Activated naive CD4-positive, alpha-beta T cell treated with anti-CD3 and anti-CD28 coated beads, Interleukin-2, amount 10 ng/mL, durations not matched to agents 7 days and 5 days (primary cell): ENCODE measurements at regions not wholly inside any gene's neighbourhood (a gene's known extent, or its start where the extent isn't known, plus 50 kb on each side); places are given as distances from the start of the nearest gene placed in this dataset.
"Not testable (repeated sequence)": the region's sequence is repeated elsewhere in the genome, so short reads cannot be mapped to it uniquely, and the experiment has no call there.

ENCODE experiments used
- CTCF ChIA-PET: fragments of 350-600 bp; sonication (Branson Sonifier 250); formaldehyde crosslinking; loops from one replicate; lab custom pipeline; 2021; ENCODE audit warnings: antibody characterized with exemption; lab: Charles Lee
- DNase-seq: peaks from one replicate; pipeline ENCODE4 v3.0.0-alpha.2; 2020
- H3K27ac Mint-ChIP-seq: one replicate; pipeline ENCODE4 v1.8.0; 2021; ENCODE audit warnings: mild to moderate bottlenecking, moderate library complexity, mixed read lengths
- H3K27me3 Mint-ChIP-seq: one replicate; pipeline ENCODE4 v1.8.0; 2021; ENCODE audit warnings: mild to moderate bottlenecking, mixed read lengths
- H3K36me3 Mint-ChIP-seq: one replicate; pipeline ENCODE4 v1.8.0; 2021; ENCODE audit warnings: mixed read lengths
- H3K4me1 Mint-ChIP-seq: one replicate; pipeline ENCODE4 v1.8.0; 2021; ENCODE audit warnings: mixed read lengths
- H3K4me3 Mint-ChIP-seq: one replicate; pipeline ENCODE4 v1.8.0; 2021; ENCODE audit warnings: mild to moderate bottlenecking, moderate library complexity, mixed read lengths
- H3K9me3 Mint-ChIP-seq: one replicate; pipeline ENCODE4 v1.8.0; 2021; ENCODE audit warnings: mixed read lengths

DNA sequence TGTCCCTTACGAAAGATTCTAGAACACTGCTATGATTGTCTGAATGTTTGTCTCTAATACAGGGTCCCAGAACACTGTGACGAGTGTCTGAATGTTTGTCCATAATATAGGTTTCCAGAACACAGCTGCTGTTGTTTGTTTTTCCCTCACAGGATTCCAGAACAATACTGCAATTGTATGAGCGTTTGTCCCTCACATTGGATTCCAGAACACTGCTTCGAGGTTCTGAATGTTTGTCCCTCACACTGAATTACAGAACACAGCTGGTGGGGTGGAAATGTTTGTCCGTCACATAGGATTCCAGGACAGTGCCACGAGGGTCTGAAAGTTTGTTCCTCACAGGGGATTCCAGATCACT is 199.0 kb downstream of the FOXD4L6 start:
- peaks cover 62% of the 10 kb centered on the region for H3K9me3 Mint-ChIP-seq
- H3K27ac Mint-ChIP-seq, DNase-seq, H3K36me3 Mint-ChIP-seq, H3K27me3 Mint-ChIP-seq, H3K4me1 Mint-ChIP-seq, H3K4me3 Mint-ChIP-seq, CTCF ChIA-PET: not testable (repeated sequence)

DNA sequence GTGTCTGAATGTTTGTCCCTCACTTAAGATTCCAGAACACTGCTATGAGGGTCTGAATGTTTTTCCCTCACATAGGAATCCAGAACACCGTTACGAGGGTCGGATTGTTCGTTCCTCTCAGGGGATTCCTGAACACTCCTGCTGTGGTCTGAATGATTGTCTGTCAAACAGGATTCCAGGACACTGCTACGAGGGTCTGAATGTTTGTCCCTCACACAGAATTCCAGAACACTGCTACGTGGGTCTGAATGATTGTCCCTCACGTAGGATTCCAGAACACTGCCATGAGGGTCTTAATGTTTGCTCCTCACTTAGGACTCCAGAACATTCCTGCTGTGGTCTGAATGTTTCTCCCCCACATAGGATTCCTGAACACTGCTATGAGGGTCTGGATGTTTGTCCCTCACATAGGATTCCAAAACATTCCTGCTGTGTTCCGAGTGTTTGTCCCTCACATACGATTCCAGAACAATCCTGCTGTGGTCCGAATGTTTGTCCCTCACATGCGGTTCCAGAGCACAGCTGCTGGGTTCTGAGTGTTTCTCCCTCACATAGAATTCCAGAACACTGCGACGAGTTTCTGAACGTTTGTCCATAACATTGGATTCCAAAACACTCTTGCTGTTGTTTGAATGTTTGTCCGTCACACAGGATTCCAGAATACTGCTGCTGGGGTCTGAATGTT is 199.5 kb downstream of the FOXD4L6 start:
- no peak for DNase-seq
- Mint-ChIP-seq H3K4me3 (no peak overlapping the region), H3K9me3 (peaks cover 67% of the 10 kb centered on the region), H3K27ac (no peak overlapping the region), H3K27me3 (no peaks in the 10 kb centered on the region), H3K4me1 (no peaks in the 10 kb centered on the region), H3K36me3 (no peaks in the 10 kb centered on the region)
- CTCF ChIA-PET, result no interaction called here

DNA sequence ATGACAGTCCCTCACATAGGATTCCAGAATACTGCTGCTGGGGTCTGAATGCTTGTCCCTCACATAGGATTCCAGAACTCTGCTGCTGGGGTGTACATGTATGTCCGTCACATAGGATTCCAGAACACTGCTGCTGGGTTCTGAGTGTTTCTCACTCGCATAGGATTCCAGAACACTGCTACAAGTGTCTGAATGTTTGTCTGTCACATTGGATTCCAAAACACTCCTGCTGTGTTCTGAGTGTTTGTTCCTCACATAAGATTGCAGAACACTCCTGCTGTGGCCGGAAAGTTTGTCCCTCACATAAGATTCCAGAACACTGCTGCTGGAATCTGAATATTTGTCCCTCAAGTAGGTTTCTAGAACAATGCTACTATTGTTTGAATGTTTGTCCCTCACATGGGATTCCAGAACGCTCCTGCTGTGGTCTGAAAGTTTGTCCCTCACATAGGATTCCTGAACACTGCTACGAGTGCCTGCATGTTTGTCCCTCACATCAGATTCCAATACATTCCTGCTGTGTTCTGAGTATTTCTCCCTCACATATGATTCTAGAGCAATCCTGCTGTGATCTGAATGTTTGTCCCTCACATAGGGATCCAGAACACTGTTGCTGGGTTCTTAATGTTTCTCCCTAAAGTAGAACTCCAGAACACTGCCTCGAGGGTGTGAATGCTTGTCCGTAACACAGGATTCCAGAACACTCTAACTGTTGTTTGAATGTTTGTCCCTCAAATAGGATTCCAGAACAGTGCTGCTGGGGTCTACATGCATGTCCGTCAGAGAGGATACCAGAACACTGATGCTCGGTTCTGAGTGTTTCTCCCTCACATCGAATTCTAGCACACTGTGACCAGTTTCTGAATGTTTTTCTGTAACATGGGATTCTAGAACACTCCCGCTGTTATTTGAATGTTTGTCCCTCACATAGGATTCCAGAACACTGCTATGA is 200.4 kb downstream of the FOXD4L6 start:
- no peak for DNase-seq
- no peak overlapping the region for H3K27ac Mint-ChIP-seq
- H3K9me3 Mint-ChIP-seq, result peaks cover 70% of the 10 kb centered on the region
- H3K36me3 Mint-ChIP-seq, result no peaks in the 10 kb centered on the region
- no peak overlapping the region for H3K4me3 Mint-ChIP-seq
- CTCF ChIA-PET, result no interaction called here
- no peaks in the 10 kb centered on the region for H3K27me3 Mint-ChIP-seq
- H3K4me1 Mint-ChIP-seq, result no peaks in the 10 kb centered on the region

DNA sequence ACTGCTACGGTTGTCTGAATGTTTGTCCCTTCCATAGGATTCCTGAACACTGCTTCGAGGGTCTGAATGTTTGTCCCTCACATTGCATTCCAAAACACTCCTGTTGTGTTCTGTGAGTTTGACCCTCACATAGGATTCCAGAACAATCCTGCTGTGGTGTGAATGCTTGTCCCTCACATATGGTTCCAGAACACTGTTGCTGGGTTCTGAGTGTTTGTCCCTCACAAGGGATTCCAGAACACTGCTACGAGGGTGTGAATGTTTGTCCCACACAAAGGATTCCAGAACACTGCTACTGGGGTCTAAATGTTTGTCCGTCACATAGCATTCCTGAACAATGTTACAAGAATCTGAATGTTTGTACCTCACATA is 201.2 kb downstream of the FOXD4L6 start:
- Mint-ChIP-seq H3K36me3 (no peaks in the 10 kb centered on the region), H3K4me1 (no peaks in the 10 kb centered on the region), H3K4me3 (no peak overlapping the region), H3K27ac (no peak overlapping the region), H3K27me3 (no peaks in the 10 kb centered on the region), H3K9me3 (peaks cover 72% of the 10 kb centered on the region)
- CTCF ChIA-PET, result no interaction called here
- no peak for DNase-seq

DNA sequence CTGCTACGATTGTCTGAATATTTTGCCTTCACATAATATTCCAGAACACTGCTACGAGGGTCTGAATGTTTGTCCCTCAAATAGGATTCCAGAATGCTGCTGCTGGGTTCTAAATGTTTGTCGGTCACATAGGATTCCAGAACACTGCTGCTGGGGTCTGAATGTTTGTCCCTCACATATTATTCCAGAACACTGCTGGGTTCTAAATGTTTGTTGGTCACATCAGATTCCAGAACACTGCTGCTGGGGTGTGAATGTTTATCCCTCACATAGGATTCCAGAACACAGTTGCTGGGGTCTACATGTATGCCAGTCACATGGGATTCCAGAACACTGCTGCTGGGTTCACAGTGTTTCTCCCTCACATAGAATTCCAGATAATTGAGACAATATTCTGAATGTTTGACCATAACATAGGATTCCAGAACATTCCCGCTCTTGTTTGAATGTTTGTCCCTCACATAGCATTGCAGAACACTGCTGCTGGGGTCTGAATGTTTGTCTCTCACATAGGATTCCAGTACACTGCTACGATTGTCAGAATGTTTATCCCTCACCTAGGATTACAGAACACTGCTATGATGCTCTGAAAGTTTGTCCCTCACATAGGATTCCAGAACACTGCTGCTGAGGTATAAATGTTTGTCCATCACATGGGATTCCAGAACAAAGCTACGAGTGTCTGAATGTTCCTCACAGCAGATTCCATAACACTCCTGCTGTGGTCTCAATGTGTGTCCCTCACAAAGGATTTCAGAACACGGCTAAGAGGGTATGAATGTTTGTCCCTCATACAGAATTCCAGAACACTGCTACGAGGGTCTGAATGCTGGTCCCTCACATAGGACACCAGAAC is 201.8 kb downstream of the FOXD4L6 start:
- Mint-ChIP-seq H3K27me3 (no peaks in the 10 kb centered on the region), H3K4me3 (no peak overlapping the region), H3K27ac (no peak overlapping the region), H3K9me3 (peaks cover 69% of the 10 kb centered on the region), H3K4me1 (no peaks in the 10 kb centered on the region), H3K36me3 (no peaks in the 10 kb centered on the region)
- DNase-seq, result no peak
- CTCF ChIA-PET, result no interaction called here

DNA sequence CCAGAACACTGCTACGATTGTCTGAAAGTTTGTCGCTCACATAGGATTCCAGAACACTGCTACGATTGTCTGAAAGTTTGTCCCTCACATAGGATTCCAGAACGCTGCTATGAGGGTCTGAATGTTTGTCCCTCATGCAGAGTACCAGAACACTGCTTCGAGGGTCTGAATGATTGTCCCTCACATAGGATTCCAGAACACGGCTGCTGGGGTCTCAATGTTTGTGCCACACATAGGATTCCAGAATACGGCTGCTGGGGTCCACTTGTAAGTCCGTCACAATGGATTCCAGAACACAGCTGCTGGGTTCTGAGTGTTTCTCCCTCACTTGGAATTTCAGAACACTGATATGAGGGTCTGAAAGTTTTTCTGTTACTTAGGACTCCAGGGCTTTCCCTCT is 203.3 kb downstream of the FOXD4L6 start:
- CTCF ChIA-PET, result no interaction called here
- H3K36me3 Mint-ChIP-seq, result no peaks in the 10 kb centered on the region
- no peak for DNase-seq
- H3K9me3 Mint-ChIP-seq, result peaks cover 65% of the 10 kb centered on the region
- H3K27me3 Mint-ChIP-seq, result no peaks in the 10 kb centered on the region
- no peaks in the 10 kb centered on the region for H3K4me1 Mint-ChIP-seq
- H3K27ac Mint-ChIP-seq, result no peak overlapping the region
- no peak overlapping the region for H3K4me3 Mint-ChIP-seq

DNA sequence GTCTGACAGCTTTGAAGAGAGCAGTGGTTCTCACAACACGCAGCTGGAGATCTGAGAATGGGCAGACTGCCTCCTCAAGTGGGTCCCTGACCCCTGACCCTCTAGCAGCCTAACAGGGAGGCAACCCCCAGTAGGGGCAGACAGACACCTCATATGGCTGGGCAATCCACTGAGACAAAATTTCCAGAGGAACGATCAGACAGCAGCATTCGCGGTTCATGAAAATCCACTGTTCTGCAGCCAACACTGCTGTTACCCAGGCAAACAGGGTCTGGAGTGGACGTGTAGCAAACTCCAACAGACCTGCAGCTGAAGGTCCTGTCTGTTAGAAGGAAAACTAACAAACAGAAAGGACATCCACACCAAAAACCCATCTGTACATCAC is 212.1 kb downstream of the FOXD4L6 start:
- H3K9me3 Mint-ChIP-seq, result peaks cover 65% of the 10 kb centered on the region
- CTCF ChIA-PET, H3K27ac Mint-ChIP-seq, H3K36me3 Mint-ChIP-seq, H3K4me3 Mint-ChIP-seq, H3K27me3 Mint-ChIP-seq, DNase-seq, H3K4me1 Mint-ChIP-seq: not testable (repeated sequence)

DNA sequence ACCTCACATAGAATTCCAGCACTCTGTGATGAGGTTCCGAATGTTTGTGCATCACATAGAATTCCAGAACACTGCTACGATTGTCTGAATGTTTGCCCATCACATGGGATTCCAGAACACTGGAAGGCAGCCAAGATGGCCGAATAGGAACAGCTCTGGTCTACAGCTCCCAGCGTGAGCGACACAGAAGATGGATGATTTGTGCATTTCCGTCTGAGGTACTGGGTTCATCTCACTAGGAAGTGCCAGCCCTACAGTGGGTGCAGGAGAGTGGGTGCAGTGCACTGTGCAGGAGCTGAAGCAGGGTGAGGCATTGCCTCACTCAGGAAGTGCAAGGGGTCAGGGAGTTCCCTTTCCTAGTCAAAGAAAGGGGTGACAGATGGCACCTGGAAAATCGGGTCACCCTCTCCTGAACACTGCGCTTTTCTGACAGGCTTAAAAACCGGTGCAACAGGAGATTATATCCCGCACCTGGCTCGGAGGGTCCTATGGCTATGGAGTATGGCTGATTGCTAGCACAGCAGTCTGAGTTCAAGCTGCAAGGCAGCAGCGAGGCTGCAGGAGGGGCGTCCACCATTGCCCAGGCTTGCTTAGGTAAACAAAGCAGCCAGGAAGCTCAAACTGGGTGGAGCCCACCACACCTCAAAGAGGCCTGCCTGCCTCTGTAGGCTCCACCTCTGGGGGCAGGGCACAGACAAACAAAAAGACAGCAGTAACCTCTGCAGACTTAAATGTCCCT is 212.7 kb downstream of the FOXD4L6 start:
- H3K4me3 Mint-ChIP-seq, H3K27me3 Mint-ChIP-seq, H3K27ac Mint-ChIP-seq, H3K4me1 Mint-ChIP-seq, DNase-seq, H3K36me3 Mint-ChIP-seq, CTCF ChIA-PET: not testable (repeated sequence)
- H3K9me3 Mint-ChIP-seq, result peaks cover 71% of the 10 kb centered on the region

DNA sequence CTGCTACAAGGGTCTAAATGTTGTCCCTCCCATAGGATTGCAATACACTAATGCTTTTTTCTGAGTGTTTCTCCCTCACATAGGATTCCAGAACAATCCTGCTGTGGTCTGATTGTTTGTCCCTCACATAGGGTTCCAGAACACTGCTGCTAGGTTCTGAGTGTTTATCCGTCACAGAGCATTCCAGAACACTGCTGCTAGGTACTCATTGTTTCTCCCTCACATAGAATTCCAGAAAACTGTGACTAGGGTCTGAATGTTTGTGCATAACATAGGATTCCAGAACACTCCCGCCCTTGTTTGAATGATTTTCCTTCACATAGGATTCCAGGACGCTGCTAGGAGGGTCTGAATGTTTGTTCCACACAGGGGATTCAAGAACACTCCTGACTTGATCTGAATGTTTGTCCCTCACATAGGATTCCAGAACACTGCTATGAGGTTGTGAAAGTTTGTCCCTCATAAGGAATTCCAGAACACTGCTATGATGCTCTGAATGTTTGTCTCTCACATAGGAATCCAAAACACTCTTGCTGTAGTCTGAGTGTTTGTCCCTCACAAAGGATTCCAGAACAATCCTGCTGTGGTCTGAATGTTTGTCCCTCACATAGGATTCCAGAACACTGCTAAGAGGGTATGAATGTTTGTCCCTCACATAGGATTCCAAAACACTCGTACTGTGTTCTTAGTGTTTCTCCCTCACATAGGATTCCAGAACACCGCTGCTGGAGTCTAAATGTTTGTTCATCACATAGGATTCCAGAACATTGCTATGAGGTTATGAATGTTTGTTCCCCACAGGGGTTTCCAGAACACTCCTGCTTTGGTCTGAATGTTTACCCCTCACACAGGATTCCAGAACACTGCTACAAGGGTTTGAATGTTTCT is 213.5 kb downstream of the FOXD4L6 start:
- DNase-seq, result no peak

DNA sequence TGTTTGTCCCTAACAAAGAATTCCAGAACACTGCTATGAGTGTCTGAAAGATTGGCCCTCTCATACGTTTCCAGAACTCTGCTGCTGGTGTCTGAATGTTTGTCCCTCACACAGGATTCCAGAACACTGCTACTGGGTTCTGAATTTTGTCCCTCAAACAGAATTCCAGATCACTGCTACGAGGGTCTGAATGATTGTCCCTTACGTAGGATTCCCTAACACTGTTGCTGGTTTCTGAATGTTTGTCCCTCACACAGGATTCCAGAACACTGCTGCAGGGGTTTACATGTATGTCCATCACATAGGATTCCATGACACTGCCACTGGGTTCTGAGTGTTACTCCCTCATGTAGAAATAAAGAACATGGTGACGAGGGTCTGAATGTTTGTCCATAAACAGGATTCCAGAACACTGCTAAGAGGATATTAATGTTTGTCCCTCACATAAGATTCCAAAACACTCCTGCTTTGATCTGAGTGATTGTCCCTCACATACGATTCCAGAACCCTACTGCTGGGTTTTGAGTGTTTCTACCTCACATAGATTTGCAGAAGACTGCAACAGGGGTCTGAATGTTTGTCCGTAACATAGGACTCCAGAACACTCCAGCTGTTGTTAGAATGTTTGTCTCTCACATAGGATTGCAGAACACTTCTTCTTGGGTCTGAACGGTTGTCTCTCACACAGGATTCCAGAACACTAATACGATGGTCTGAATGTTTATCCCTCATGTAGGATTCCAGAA is 214.4 kb downstream of the FOXD4L6 start:
- H3K36me3 Mint-ChIP-seq, result no peaks in the 10 kb centered on the region
- H3K27me3 Mint-ChIP-seq, result no peaks in the 10 kb centered on the region
- peaks cover 74% of the 10 kb centered on the region for H3K9me3 Mint-ChIP-seq
- CTCF ChIA-PET, result no interaction called here
- H3K27ac Mint-ChIP-seq, result no peak overlapping the region
- DNase-seq, result no peak
- no peaks in the 10 kb centered on the region for H3K4me1 Mint-ChIP-seq
- H3K4me3 Mint-ChIP-seq, result no peak overlapping the region

More for the DNA sequence above, 213.5 kb downstream of the FOXD4L6 start:
- Mint-ChIP-seq H3K9me3 (peaks cover 73% of the 10 kb centered on the region), H3K4me1 (no peaks in the 10 kb centered on the region), H3K4me3 (no peak overlapping the region), H3K27me3 (no peaks in the 10 kb centered on the region), H3K36me3 (no peaks in the 10 kb centered on the region), H3K27ac (no peak overlapping the region)
- CTCF ChIA-PET, result no interaction called here

DNA sequence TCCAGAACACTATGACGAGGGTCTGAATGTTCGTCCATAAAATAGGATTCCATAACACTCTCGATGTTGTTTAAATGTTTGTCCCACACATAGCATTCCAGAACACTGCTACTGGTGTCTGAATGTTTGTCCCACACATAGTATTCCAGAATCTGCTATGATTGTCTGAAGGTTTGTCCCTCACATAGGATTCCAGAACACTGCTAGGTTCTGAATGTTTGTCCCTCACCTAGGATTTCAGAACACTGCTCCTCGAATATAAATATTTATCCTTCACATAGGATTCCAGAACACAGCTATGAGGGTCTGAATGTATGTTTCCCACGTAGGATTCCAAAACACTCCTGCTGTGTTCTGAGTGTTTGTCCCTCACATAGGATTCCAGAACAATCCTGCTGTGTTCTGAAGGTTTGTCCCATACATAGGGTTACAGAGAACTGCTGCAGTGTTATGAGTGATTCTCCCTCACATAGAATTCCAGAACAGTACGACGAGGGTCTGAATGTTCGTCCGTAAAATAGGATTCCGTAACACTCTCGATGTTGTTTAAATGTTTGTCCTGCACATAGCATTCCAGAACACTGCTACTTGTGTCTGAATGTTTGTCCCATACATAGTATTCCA is 215.3 kb downstream of the FOXD4L6 start:
- DNase-seq, result no peak
- CTCF ChIA-PET, result no interaction called here
- Mint-ChIP-seq H3K27me3 (no peaks in the 10 kb centered on the region), H3K27ac (no peak overlapping the region), H3K9me3 (peaks cover 74% of the 10 kb centered on the region), H3K36me3 (no peaks in the 10 kb centered on the region), H3K4me3 (no peak overlapping the region), H3K4me1 (no peaks in the 10 kb centered on the region)

DNA sequence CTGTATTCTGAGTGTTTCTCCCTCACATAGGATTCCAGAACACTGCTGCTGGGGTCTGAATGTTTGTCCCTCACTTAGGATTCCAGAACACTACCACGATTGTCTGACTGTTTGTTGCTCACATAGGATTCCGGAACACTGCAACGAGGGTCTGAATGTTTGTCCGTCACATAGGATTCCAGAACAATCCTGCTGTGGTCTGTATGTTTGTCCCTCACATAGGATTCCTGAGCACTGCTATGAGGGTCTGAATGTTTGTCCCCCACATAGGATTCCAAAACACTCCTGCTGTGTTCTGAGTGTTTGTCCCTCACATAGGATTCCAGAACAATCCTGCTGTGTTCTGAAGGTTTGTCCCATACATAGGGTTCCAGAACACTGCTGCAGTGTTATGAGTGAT is 215.8 kb downstream of the FOXD4L6 start:
- DNase-seq, H3K4me3 Mint-ChIP-seq, H3K36me3 Mint-ChIP-seq, H3K27me3 Mint-ChIP-seq, CTCF ChIA-PET, H3K27ac Mint-ChIP-seq, H3K4me1 Mint-ChIP-seq: not testable (repeated sequence)
- peaks cover 77% of the 10 kb centered on the region for H3K9me3 Mint-ChIP-seq
